Spleen (tissue), 7 donors: ENCODE measurements at regions not wholly inside any gene's neighbourhood (a gene's known extent, or its start where the extent isn't known, plus 50 kb on each side); places are given as distances from the start of the nearest gene placed in this dataset.

ENCODE experiments used
- CTCF ChIP-seq, 11 experiments: fragments of 200-600 bp in 7 of 11; fragments of 450-650 bp in 4 of 11; sonication (generic) in 4 of 11; IDR thresholded peaks in 8 of 11; conservative IDR thresholded peaks in 3 of 11; 1 replicate in 7 of 11; 2 replicates in 4 of 11; pipeline versions ENCODE4 v1.4.0 to v1.8.0; 2016 to 2021; ENCODE audit warnings: antibody characterized with exemption in 11 of 11, inconsistent platforms in 4 of 11, mild to moderate bottlenecking in 1 of 11
- POLR2A ChIP-seq, 3 donors: fragments of 450-650 bp; IDR thresholded peaks; one replicate each; pipeline ENCODE4 v1.5.1; 2017; ENCODE audit warnings: antibody characterized with exemption in 3 of 3, mild to moderate bottlenecking in 1 of 3
- donor health status: DM: no; HTN: no; CAD: no; lungs with moderate emphysema.
- donor health status: DM: no; HTN: no; CAD: no.
- donor health status: DM: no; HTN: no; CAD: no.

DNA sequence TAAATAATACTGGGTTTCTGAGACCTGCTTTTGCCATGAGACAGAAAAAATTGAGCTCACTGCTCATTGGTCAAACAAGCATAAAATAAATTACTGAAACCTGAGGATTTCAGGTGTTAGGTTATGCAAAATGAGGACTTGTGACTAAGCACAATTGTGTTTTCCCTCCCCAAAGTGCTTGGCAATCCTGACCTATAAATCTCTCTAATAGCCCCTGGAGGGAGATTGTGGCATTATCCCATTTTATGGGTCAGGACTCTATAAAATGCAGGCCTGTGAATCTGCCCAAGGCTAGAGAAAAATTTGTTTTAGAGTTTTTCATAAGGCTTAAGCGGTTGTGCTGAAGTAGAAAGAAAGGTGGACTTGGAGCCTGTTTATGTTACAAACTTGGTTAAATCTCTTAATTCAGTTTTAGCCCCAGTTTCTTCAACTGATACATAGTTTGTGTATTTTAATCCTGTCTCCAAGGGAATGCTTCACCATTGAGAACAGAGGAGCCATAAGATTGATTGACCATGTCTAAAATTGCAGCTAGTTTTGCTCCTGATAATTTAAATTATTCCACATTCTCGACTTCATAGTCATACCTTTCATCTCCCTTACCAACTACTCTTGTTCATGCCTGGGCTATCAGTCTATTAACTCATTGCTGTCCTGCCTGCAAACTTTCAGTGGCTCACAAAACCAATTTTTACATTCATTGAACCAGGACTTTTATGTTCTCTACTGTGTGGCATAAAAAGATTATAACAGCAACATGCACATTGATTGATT is 63.6 kb upstream of the LRRC4C start:
- TF ChIP-seq CTCF (IDR thresholded peaks at IDR 0.05 in 8 of 11, conservative IDR thresholded peaks at IDR 0.05 in 3 of 11) (no peak), POLR2A (IDR thresholded peaks at IDR 0.05) (no peak)
